ENCODE measurements at regions not wholly inside any gene's neighbourhood (a gene's known extent, or its start where the extent isn't known, plus 50 kb on each side); places are given as distances from the start of the nearest gene placed in this dataset.

GRCh38 chr1:55441489-55441888 is 226.3 kb upstream of the USP24 start (continued):
- no peak for TF ChIP-seq CHD7 (IDR thresholded peaks at IDR 0.05; ENCODE audit: insufficient replicate concordance, low read length)
- no peak for TF ChIP-seq SIRT6 (IDR thresholded peaks at IDR 0.05; ENCODE audit: low read length)
- TF ChIP-seq GTF2F1 (IDR thresholded peaks at IDR 0.05; ENCODE audit: borderline replicate concordance, low read depth, low read length): no peak
- no peak for TF ChIP-seq TAF1 (IDR thresholded peaks at IDR 0.05; ENCODE audit: low read depth, low read length)
- TF ChIP-seq RXRA (IDR thresholded peaks at IDR 0.05; ENCODE audit: insufficient read depth, low read depth, low read length): no peak
- no peak for TF ChIP-seq SIN3A (conservative IDR thresholded peaks at IDR 0.05 in 1 of 2, IDR thresholded peaks at IDR 0.05 in 1 of 2; ENCODE audit: low read depth in 1 of 2, low read length in 2 of 2)
- no peak for TF ChIP-seq SRF (IDR thresholded peaks at IDR 0.05; ENCODE audit: low read depth, low read length)
